OCI-LY3 (cell line): ENCODE measurements at regions not wholly inside any gene's neighbourhood (a gene's known extent, or its start where the extent isn't known, plus 50 kb on each side); places are given as distances from the start of the nearest gene placed in this dataset.

ENCODE experiments used
- EZH2phosphoT487 ChIP-seq: fragments of 200-600 bp; shearing (Covaris generic); IDR thresholded peaks from 2 replicates; pipeline ENCODE4 v1.6.1; 2018; ENCODE audit warnings: antibody characterized with exemption, mixed run types, low read depth
- TF ChIP-seq, protein P1 (sequence below): fragments of 200-600, 300-600 bp; sonication (generic); IDR thresholded peaks from 2 replicates; pipeline ENCODE4 v1.5.1; 2014; ENCODE audit warnings: antibody characterized with exemption, low read length, low read depth

DNA sequence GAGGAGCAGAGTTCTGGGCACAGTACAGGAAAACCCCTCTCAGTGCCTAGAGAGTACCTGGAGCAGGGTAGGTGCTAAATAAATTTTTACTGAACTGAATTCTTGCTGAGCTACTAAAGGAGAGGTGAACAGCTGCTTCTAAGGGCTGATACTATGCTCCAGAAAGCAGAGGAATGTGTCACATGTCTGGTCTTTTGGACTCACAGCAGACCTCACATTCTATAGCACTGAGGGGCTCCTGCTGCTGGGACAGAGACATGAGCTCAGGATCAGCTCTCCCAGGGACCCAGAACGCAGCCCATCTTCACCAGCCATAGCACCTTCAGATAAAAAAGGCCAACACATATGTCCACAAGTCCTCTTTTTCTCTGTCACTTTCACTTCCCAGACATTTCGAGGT is 133.0 kb upstream of the KLF14 start:
- TF ChIP-seq, protein P1, sequence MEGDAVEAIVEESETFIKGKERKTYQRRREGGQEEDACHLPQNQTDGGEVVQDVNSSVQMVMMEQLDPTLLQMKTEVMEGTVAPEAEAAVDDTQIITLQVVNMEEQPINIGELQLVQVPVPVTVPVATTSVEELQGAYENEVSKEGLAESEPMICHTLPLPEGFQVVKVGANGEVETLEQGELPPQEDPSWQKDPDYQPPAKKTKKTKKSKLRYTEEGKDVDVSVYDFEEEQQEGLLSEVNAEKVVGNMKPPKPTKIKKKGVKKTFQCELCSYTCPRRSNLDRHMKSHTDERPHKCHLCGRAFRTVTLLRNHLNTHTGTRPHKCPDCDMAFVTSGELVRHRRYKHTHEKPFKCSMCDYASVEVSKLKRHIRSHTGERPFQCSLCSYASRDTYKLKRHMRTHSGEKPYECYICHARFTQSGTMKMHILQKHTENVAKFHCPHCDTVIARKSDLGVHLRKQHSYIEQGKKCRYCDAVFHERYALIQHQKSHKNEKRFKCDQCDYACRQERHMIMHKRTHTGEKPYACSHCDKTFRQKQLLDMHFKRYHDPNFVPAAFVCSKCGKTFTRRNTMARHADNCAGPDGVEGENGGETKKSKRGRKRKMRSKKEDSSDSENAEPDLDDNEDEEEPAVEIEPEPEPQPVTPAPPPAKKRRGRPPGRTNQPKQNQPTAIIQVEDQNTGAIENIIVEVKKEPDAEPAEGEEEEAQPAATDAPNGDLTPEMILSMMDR = no peak
- TF ChIP-seq EZH2phosphoT487 = no peak
